ENCODE measurements at regions not wholly inside any gene's neighbourhood (a gene's known extent, or its start where the extent isn't known, plus 50 kb on each side); places are given as distances from the start of the nearest gene placed in this dataset.

DNA sequence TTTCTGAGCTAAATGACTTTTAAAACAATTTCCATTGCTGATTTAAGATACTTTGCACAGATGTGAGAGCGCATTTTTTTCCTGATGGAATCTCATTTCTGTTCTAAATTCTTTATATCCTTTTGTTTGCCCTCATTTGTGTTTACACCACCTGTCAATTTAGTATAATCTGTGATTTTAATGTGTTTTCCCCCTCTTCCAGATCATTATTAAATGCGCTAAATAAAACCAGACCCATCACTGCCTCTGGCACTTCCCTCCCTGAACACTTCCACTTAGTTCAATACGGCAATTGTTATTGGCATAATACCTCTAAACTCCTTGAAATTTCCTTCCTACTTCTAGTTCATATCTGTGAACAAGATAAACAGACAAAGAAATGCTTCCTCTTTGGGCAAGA lies 186.9 kb upstream of the ADGRL2 start:
- no peak for DNase-seq

GRCh38 chr1:81607924-81608323 lies 192.8 kb upstream of the ADGRL2 start:
- no peak for DNase-seq

DNA sequence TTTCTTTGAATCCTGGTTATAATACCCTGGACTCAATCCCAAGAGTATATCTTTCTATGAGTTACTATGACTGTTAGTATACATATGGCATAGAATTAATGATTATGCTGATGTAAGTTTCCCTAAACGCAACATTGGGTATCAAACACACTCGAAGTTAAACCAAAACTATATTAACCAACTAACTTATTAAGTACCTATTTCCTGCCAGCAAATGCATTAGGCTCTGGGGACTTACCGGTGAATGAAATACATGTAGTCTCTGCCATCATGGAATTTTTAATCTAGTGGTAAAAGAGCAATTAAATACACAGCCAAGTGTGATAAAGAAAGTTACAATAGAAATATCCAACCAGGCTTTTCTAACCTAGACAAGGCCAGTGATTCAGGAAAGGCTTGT lies 193.6 kb upstream of the ADGRL2 start:
- DNase-seq: no peak

- no peak for DNase-seq
These were observed 194.1 kb upstream of the ADGRL2 start for GRCh38 chr1:81606656-81607055.

- DNase-seq: no peak
These were observed 195.7 kb upstream of the ADGRL2 start for GRCh38 chr1:81605023-81605422.

DNA sequence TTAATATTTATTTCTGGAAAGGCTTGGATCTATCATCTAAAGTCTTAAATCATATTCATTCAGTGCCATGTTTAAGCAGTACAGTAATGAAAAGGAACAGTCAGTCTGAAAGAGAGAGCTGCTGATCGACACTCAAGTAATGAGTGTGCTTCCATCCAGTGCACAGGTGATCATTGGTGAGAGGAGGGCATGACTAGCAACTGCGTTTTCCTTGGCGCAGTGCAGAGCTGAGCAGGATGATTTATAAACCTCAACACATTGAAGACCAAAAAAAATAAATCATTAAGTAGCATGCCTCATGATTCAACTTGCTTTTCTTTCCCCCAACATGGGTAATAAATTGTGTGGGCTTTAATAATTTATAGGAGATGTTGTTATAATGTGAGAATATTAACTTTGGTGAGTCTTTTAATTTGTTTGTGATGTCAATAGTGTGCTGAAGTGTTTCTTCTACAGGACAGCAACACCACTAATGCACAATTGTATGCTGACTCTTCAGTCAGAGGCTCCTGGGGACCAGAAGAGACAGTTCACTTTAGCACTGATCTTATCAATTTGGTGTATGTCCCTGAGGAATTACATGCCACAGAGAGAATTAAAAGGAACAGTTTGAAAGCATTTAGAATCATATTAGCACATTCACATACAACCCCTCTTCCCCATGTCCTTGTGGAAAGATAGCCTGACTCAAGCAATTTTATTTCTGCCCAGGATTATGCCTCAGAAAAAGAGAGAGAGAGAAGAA lies 199.7 kb upstream of the ADGRL2 start:
- no peak for DNase-seq

DNA sequence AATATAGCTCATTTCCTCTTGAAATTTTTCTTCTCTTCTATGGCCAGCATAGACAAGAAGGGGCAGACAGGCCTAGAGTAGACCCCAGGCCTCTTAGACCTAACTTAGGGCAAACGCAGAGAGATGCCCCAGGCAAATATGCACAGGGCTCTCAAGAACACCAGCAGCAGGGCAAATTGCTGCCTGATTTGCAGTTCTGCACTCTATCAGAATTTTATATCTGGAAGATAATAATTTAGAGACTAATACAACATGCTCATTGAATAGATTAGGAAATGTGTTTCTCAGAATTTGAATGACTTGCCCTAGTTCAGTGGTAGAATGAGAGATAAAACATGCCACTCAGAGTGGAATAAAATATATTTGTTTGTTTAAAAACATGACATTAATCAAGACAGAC lies 200.4 kb upstream of the ADGRL2 start:
- no peak for DNase-seq

GRCh38 chr1:81598623-81599022 lies 202.1 kb upstream of the ADGRL2 start:
- no peak for DNase-seq

DNA sequence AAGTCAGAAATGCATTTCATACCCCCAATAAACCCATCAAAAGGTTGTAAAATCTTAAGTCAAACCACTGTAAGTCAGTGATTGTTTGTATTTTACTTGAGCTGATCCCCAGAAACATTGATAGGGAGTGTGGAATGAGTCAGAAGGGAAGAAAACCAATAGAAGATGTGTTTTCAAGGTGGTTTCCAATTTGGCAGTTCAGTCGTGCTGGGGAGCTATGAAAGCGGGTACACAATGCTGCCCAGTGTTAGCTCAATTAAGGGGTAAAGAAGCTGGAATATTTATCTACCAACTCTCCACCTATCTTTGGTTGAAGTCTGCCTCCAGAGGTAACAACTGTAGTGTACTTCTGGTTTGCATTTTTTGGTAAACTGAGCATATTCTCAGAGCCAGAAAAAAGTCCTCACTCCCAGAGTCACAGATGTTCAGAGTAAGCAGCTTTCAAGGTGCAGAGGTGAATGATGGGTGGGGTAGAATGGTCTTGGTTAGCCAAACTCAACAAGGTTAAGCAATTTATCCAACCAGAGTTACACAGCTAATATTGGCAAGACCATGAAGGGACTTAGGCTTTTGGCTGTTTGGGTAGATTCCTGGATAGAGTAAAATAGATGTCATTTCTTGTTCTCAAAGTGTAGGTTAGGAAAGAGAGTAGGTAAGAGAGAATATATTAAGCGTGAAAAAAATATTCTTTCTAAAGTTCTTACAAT lies 202.9 kb upstream of the ADGRL2 start:
- DNase-seq: no peak

- DNase-seq: no peak
These were observed 204.4 kb upstream of the ADGRL2 start for GRCh38 chr1:81596341-81596740.

GRCh38 chr1:81594206-81594605 lies 206.5 kb upstream of the ADGRL2 start:
- no peak for DNase-seq

GRCh38 chr1:81592233-81592632 lies 208.5 kb upstream of the ADGRL2 start:
- DNase-seq: no peak

DNA sequence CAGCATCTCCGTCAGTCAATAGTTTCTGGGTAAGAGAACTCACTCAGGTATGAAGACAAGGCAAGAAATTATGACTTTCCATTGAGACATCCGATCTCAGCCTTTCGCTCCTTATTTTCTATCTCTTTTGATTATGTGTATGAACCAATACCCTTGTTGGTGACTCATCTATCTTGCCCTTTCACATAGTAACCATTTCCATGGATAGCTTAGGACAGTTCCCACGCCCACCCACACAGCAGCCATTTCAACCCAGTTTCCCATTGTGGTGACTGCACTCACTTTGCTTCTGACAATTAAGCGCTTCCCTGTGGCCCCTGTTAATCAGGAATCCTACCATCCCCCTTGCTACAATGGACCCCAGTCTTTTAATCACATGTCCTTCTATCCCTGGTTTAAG lies 210.6 kb upstream of the ADGRL2 start:
- no peak for DNase-seq

DNA sequence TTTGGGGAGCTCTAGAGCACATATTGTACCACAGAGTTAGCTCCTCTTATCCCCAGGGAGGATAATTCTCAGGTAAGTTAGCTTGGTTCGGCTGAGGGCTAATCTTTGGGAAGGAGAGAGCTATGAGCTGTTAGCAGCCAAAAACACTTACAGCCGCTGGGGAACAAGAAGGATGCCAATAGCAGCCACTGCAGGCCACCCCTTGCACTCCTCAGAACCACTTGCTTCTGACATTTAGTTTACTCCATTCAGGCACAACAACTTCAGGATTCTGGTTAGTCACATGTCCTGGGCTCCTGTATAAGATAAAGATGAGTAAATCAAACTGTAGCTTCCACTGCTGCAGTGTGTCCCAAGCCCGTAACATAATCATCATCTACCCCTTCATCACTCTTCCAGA lies 212.6 kb upstream of the ADGRL2 start:
- no peak for DNase-seq

DNA sequence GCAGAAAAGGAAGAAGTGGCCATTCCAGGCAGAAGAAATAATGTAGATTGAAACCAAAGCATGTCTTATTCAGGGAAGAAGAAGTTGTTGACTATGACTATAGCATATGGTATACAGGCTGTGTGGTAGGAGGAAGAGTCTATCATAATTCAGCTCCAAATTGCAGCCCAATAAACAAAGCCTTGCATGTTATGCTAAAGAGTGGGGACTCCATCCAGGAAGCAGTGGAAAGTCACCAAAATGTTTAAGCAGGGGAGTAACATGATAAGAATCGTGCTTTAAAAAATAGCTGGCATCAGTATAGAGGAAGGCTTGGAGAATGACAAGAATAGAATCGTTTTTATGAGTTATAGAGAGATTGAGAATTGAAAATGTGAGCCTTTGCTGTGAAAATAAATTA lies 213.3 kb upstream of the ADGRL2 start:
- DNase-seq: no peak

GRCh38 chr1:81585371-81585770 lies 215.4 kb upstream of the ADGRL2 start:
- no peak for DNase-seq

DNA sequence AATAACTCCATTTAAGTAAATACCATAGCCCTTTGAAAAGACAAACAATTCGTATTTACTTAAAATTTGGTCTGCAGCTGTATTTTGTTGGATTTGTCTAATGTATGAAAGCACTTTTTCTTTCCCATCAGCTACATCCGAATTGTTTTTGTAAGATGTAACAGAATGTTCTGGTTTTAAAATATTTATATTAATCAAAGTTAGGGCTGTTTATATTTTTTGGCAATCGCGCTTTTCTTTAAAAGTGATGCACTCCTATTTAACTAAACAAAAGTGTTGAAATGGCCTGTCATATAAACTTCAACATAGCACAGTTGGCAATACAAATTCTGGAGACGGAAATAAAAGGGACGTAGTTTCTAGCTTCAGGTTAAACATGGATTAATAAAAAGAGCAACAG lies 216.3 kb upstream of the ADGRL2 start:
- no peak for DNase-seq

DNA sequence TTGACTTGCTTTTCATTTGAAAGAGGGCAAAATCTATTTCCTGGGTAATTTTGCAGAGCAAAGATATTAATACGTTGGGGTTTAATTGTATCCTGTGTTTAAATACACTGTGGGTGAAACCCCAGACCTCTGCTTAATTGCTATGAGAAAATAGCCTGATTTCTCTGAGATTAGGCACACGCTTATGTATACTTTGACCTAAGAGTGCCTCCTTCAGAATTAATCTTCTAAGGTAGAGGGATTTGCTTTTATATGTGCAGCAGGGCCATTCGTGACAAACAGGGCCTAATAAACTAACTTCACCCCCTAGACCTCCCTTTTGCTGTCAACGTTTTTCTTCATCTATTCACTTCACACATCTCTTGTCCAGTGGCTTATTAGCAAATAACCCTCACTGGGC lies 216.9 kb upstream of the ADGRL2 start:
- DNase-seq: no peak

DNA sequence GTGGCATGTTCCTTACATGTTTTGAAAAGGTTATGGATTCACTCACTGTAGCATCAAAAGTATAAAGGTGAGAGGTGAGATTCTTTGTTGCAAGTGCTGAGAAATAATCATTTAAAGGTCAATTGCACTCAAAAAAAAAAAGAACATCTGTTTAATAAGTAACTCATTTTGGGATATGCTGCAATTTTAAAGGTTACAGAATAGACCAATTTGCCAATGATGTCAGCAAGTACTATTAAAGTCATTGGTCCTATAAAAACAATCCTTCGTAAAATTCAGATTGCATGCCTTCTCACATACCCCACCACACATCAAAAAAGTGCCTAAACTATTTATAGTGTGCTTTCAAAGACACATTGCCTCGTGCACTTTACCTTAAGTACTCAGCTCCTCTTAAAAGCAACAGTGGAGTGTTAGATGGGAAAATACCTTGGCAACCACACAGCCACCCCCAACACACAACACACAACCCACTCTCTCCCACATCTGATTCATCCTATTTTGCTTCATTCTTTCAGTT lies 218.2 kb upstream of the ADGRL2 start:
- DNase-seq: no peak

DNA sequence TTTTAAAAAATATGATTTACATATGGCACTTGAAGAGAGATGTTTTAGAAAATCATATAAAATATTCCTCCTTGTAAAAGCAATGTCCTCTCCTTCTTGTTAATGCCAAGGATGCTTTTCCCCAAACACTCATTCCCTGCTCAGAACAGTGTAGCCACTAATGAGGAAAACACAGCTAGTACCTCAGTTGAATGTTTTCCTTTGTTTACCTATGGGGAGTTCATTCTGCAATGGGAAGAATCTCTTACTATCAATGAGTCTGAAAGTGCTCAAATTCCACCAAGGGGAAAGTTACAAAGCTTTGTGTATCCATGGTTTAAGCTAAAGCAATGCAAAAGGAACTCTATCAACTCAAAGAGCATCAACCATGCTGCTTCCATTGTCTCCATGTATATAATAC lies 221.9 kb upstream of the ADGRL2 start:
- no peak for DNase-seq

- DNase-seq: no peak
These were observed 223.6 kb upstream of the ADGRL2 start for GRCh38 chr1:81577004-81577697.

DNA sequence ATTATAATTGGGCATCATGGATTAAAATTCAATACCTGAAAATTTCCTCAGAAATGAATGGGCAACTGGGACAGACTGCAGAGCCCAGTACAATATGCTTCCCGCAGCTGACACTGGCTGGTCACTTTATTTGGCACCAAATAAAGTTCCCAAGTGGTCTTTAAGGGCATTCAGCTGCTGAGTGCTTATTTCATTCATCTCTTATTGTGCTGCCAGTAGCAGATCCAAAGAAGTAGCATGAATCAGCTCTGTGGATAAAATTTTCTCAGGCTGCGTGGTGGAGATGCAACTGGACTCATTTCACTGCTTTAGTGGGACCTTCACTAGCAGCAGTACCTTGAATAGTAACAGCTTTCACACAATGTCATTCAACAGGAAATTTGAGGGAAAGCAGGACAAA lies 226.3 kb upstream of the ADGRL2 start:
- no peak for DNase-seq

- no peak for DNase-seq
These were observed 227.3 kb upstream of the ADGRL2 start for GRCh38 chr1:81573458-81573857.

DNA sequence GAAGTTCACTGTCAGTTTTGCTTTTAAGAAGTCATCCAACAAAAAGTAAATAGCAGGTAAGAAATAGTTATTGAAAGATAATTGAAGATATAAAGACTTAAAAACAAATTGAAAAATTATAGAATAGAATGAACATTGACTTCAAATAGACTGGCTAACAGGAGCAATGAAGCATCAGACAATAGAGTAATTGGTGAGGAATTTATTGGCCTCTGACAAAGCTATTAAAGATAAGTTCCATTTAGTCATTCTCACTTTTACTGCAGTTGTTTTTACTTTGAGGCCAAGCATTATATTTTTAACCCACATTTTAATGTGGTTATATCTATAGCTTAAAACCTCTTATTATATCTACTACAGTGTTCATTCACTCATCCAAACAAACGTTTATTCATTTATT lies 228.8 kb upstream of the ADGRL2 start:
- DNase-seq: no peak

Measured in NCI-H345 (cell line).